Lower leg skin (tissue), 4 donors: ENCODE measurements at regions not wholly inside any gene's neighbourhood (a gene's known extent, or its start where the extent isn't known, plus 50 kb on each side); places are given as distances from the start of the nearest gene placed in this dataset.

ENCODE experiments used
- DNase-seq, 2 donors: peaks; one replicate each; pipeline ENCODE4 v3.0.0-alpha.2; 2019; ENCODE audit warnings: low spot score in 2 of 2
- H3K4me3 ChIP-seq: fragments of 200-600 bp; sonication (generic); 2 replicates; pipeline ENCODE4 v1.5.1; 2017; ENCODE audit warnings: mild to moderate bottlenecking, low read depth; ENCODE audit not compliant: poor library complexity, severe bottlenecking
- POLR2A ChIP-seq, 2 donors: fragments of 450-650 bp; IDR thresholded peaks; one replicate each; pipeline ENCODE4 v1.6.1; 2016 to 2017; ENCODE audit warnings: antibody characterized with exemption in 2 of 2, mild to moderate bottlenecking in 1 of 2, moderate library complexity in 1 of 2
- WGBS, 2 donors: methylation state at CpG; one replicate each; pipeline ENCODE4 v1.1.5; 2018; 5-methylcytosine and 5-hydroxymethylcytosine counted together
- intact Hi-C: fragments of 100-400 bp; cut with DNase I; formaldehyde crosslinking; loops from one replicate; pipeline ENCODE4 v1.15.0; 2023; ENCODE audit warnings: low total_unique reads
- TF ChIP-seq, protein P1 (sequence below), 3 donors: fragments of 450-650 bp; IDR thresholded peaks; one replicate each; pipeline ENCODE4 v1.5.1; 2016; ENCODE audit warnings: antibody characterized with exemption in 3 of 3, mild to moderate bottlenecking in 3 of 3, moderate library complexity in 2 of 3

DNA sequence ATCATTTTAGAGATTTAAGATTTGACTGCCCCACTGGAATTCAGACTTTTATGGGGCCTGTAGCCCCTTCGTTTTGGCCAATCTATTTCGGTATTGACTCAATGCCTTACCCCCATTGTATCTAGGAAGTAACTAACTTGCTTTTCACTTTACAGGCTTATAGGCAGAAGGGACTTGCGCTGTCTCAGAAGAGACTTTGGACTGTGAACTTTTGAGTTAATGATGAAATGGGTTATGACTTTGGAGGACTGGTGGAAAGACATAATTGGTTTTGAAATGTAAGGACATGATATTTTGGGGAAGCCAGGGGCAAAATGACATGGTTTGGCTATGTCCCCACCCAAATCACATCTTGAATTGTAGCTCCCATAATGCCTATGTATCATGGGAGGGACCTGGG, 463.0 kb upstream of the KLHL1 start:
- TF ChIP-seq, protein P1, sequence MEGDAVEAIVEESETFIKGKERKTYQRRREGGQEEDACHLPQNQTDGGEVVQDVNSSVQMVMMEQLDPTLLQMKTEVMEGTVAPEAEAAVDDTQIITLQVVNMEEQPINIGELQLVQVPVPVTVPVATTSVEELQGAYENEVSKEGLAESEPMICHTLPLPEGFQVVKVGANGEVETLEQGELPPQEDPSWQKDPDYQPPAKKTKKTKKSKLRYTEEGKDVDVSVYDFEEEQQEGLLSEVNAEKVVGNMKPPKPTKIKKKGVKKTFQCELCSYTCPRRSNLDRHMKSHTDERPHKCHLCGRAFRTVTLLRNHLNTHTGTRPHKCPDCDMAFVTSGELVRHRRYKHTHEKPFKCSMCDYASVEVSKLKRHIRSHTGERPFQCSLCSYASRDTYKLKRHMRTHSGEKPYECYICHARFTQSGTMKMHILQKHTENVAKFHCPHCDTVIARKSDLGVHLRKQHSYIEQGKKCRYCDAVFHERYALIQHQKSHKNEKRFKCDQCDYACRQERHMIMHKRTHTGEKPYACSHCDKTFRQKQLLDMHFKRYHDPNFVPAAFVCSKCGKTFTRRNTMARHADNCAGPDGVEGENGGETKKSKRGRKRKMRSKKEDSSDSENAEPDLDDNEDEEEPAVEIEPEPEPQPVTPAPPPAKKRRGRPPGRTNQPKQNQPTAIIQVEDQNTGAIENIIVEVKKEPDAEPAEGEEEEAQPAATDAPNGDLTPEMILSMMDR (IDR thresholded peaks at IDR 0.05) = no peak
- no peak for TF ChIP-seq POLR2A (IDR thresholded peaks at IDR 0.05)
- intact Hi-C loops = no loop called here
- H3K4me3 ChIP-seq = no peak overlapping the region
- DNase-seq = no peak
- WGBS, 2 donors = 88% methylated on average over 3 of the region's 3 CpGs

DNA sequence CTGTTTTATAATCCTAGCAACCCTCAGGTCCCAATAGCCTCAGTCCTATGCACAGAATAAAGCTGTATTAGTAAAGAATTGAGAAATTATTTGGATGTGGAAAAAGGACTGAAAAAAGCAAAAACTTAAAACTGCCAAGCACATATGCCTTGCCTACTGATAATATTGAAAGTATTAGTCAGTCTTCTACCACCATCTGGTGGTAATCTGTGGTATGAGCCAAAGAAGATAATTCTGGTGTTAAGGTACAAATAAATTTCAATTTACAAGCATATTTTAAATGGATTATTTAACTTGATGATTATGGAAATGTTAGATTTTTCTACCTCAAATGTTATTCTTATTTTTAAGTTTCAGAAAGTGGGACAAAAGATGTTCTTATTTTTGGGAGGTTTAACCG, 460.3 kb upstream of the KLHL1 start:
- 86% methylated on average over 1 of the region's 1 CpG for WGBS, 2 donors
- no peak overlapping the region for H3K4me3 ChIP-seq
- TF ChIP-seq POLR2A (IDR thresholded peaks at IDR 0.05) = no peak
- TF ChIP-seq, protein P1 (IDR thresholded peaks at IDR 0.05) = no peak
- DNase-seq = no peak
- intact Hi-C loops = no loop called here

DNA sequence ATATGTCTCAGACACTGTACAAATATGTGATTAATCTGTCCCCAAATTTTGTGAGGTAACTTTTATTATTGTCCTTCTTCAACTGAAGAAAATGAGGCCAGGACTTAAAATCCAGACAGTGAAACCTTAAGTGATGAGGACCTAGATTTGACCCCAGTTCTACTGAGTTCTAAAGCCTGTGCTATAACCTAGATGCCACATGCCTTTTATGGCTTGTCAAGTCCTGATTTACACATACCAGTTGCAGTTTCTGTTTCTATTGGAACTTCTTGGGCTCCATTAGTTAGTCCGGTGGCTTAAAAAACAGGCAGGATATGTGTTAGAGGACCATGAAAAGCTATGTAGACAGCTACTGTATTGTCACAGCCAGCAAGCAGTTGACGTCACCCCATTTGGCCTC, 436.5 kb upstream of the KLHL1 start:
- H3K4me3 ChIP-seq = no peak overlapping the region
- intact Hi-C loops = no loop called here
- TF ChIP-seq, protein P1 (IDR thresholded peaks at IDR 0.05) = no peak
- no peak for TF ChIP-seq POLR2A (IDR thresholded peaks at IDR 0.05)
- WGBS, 2 donors = 73 to 76% methylated on average over 2 of the region's 2 CpGs
- no peak for DNase-seq

DNA sequence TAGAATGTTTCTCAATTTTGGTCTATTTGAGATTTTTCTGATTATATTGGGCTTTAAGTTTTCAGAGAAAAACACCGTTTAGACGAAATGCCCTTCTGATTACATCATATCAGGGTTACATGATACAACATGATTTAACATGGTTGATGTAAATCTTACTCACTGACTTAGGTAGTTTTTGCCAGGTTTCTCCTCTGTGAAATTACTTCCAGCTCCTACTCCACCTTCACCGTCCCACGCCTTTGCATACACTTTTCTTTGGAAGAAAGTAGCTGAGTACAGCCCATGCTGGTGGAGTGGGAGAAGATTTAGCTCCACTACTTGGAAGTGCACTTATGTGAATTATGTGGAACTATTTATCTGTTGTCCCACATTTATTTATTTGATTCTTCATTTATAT, 433.2 kb upstream of the KLHL1 start:
- intact Hi-C loops = no loop called here

GRCh38 chr13:70534466-70534865, 426.2 kb upstream of the KLHL1 start:
- no peak for DNase-seq
- intact Hi-C loops = loop anchor here (5.0 kb wide), 1 partner anchor 1673 kb away; no protein-coding TSS in a partner anchor
- WGBS, 2 donors = 48 to 49% methylated on average over 3 of the region's 3 CpGs
- TF ChIP-seq, protein P1 (IDR thresholded peaks at IDR 0.05) = no peak
- no peak for TF ChIP-seq POLR2A (IDR thresholded peaks at IDR 0.05)
- no peak overlapping the region for H3K4me3 ChIP-seq

More for the DNA sequence above, 433.2 kb upstream of the KLHL1 start:
- TF ChIP-seq POLR2A (IDR thresholded peaks at IDR 0.05) = no peak
- TF ChIP-seq, protein P1 (IDR thresholded peaks at IDR 0.05) = no peak
- no peak for DNase-seq
- no peak overlapping the region for H3K4me3 ChIP-seq
- 58 to 69% methylated on average over 4 of the region's 4 CpGs for WGBS, 2 donors

GRCh38 chr13:70529652-70530051, 421.4 kb upstream of the KLHL1 start:
- no peak overlapping the region for H3K4me3 ChIP-seq
- intact Hi-C loops = loop anchor here (5.0 kb wide), 1 partner anchor 1678 kb away; no protein-coding TSS in a partner anchor
- 41 to 58% methylated on average over 2 of the region's 2 CpGs for WGBS, 2 donors
- DNase-seq = no peak
- TF ChIP-seq, protein P1 (IDR thresholded peaks at IDR 0.05) = no peak
- TF ChIP-seq POLR2A (IDR thresholded peaks at IDR 0.05) = no peak
